ENCODE measurements at regions not wholly inside any gene's neighbourhood (a gene's known extent, or its start where the extent isn't known, plus 50 kb on each side); places are given as distances from the start of the nearest gene placed in this dataset.

GRCh38 chr3:73179601-73180000 lies 118.1 kb downstream of the EBLN2 start:
- Histone ChIP-seq H3K9me3 (no peaks in the 10 kb centered on the region), H3K4me3 (no peak overlapping the region), H3K27ac (no peak overlapping the region), H3K27me3 (replicated peaks in 1 of 7) (no peaks in the 10 kb centered on the region), H3K36me3 (no peaks in the 10 kb centered on the region), H3K4me1 (no peaks in the 10 kb centered on the region)
- TF ChIP-seq POLR2A (IDR thresholded peaks at IDR 0.05) (no peak), POLR2AphosphoS5 (IDR thresholded peaks at IDR 0.05) (no peak)
- TF ChIP-seq, protein P1, sequence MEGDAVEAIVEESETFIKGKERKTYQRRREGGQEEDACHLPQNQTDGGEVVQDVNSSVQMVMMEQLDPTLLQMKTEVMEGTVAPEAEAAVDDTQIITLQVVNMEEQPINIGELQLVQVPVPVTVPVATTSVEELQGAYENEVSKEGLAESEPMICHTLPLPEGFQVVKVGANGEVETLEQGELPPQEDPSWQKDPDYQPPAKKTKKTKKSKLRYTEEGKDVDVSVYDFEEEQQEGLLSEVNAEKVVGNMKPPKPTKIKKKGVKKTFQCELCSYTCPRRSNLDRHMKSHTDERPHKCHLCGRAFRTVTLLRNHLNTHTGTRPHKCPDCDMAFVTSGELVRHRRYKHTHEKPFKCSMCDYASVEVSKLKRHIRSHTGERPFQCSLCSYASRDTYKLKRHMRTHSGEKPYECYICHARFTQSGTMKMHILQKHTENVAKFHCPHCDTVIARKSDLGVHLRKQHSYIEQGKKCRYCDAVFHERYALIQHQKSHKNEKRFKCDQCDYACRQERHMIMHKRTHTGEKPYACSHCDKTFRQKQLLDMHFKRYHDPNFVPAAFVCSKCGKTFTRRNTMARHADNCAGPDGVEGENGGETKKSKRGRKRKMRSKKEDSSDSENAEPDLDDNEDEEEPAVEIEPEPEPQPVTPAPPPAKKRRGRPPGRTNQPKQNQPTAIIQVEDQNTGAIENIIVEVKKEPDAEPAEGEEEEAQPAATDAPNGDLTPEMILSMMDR (IDR thresholded peaks at IDR 0.05 in 8 of 11, conservative IDR thresholded peaks at IDR 0.05 in 3 of 11), result no peak
- 88 to 96% (median 92%) methylated on average over 4 of the region's 4 CpGs for WGBS, 5 donors
- DNase-seq, result no peak
- intact Hi-C loops (cut with DNase I; ENCODE audit: low total_unique reads), result no loop called here

GRCh38 chr3:73186741-73187140 lies 125.3 kb downstream of the EBLN2 start:
- H3K4me1 ChIP-seq, result no peaks in the 10 kb centered on the region
- TF ChIP-seq POLR2A (IDR thresholded peaks at IDR 0.05), result no peak
- TF ChIP-seq, protein P1 (IDR thresholded peaks at IDR 0.05 in 8 of 11, conservative IDR thresholded peaks at IDR 0.05 in 3 of 11), result no peak
- no peak for TF ChIP-seq POLR2AphosphoS5 (IDR thresholded peaks at IDR 0.05)
- H3K27ac ChIP-seq, result no peak overlapping the region
- H3K36me3 ChIP-seq, result no peaks in the 10 kb centered on the region
- DNase-seq, result no peak
- H3K27me3 ChIP-seq (replicated peaks in 1 of 7), result no peaks in the 10 kb centered on the region
- H3K9me3 ChIP-seq, result no peaks in the 10 kb centered on the region
- 77 to 96% (median 93%) methylated on average over 1 of the region's 1 CpG for WGBS, 5 donors
- intact Hi-C loops (cut with DNase I; ENCODE audit: low total_unique reads), result no loop called here
- H3K4me3 ChIP-seq, result no peak overlapping the region

GRCh38 chr3:73187328-73187727 lies 125.9 kb downstream of the EBLN2 start:
- Histone ChIP-seq H3K27me3 (replicated peaks in 1 of 7) (no peaks in the 10 kb centered on the region), H3K27ac (no peak overlapping the region), H3K4me3 (no peak overlapping the region), H3K4me1 (no peaks in the 10 kb centered on the region), H3K36me3 (no peaks in the 10 kb centered on the region), H3K9me3 (no peaks in the 10 kb centered on the region)
- TF ChIP-seq, protein P1 (IDR thresholded peaks at IDR 0.05 in 8 of 11, conservative IDR thresholded peaks at IDR 0.05 in 3 of 11), result no peak
- no peak for TF ChIP-seq POLR2A (IDR thresholded peaks at IDR 0.05)
- no peak for TF ChIP-seq POLR2AphosphoS5 (IDR thresholded peaks at IDR 0.05)
- no peak for DNase-seq
- WGBS, 5 donors, result 35 to 50% (median 39%) methylated on average over 5 of the region's 5 CpGs
- intact Hi-C loops (cut with DNase I; ENCODE audit: low total_unique reads), result no loop called here

GRCh38 chr3:73188707-73189106 lies 127.2 kb downstream of the EBLN2 start:
- Histone ChIP-seq H3K36me3 (no peaks in the 10 kb centered on the region), H3K9me3 (peaks cover 0 to 2% (median under 1%) of the 10 kb centered on the region in 8 donors), H3K27ac (no peak overlapping the region), H3K4me3 (no peak overlapping the region), H3K27me3 (replicated peaks in 1 of 7) (no peaks in the 10 kb centered on the region), H3K4me1 (no peaks in the 10 kb centered on the region)
- intact Hi-C loops (cut with DNase I; ENCODE audit: low total_unique reads), result no loop called here
- TF ChIP-seq POLR2A (IDR thresholded peaks at IDR 0.05) (no peak), POLR2AphosphoS5 (IDR thresholded peaks at IDR 0.05) (no peak)
- TF ChIP-seq, protein P1 (IDR thresholded peaks at IDR 0.05 in 8 of 11, conservative IDR thresholded peaks at IDR 0.05 in 3 of 11), result no peak
- DNase-seq, result no peak
